Upper lobe of left lung (tissue), 6 donors: ENCODE measurements at regions not wholly inside any gene's neighbourhood (a gene's known extent, or its start where the extent isn't known, plus 50 kb on each side); places are given as distances from the start of the nearest gene placed in this dataset.

Source experiments
- ATAC-seq, 2 donors: fragments of 200-7000 bp; cut with Tn5 transposase; one replicate each; pipeline ENCODE4 v1.9.1; 2022; ENCODE audit warnings: mild to moderate bottlenecking in 2 of 2, moderate library complexity in 2 of 2; ENCODE audit not compliant: low FRiP score in 2 of 2
- DNase-seq, 2 donors: peaks; one replicate each; pipeline ENCODE4 v3.0.0-alpha.2; 2019 to 2020
- H3K27ac ChIP-seq, 4 donors: fragments of 200-600 bp; sonication (generic); one replicate each; pipeline ENCODE4 v1.5.1; 2016 to 2019
- H3K27me3 ChIP-seq, 4 donors: fragments of 200-600 bp; sonication (generic); one replicate each; pipeline ENCODE4 v1.5.1; 2017 to 2019
- H3K36me3 ChIP-seq, 4 donors: fragments of 200-600 bp; sonication (generic); one replicate each; pipeline ENCODE4 v1.5.1; 2016 to 2019
- H3K4me1 ChIP-seq, 4 donors: fragments of 200-600 bp; sonication (generic); one replicate each; pipeline ENCODE4 v1.5.1; 2018 to 2019
- H3K4me3 ChIP-seq, 4 donors: fragments of 200-600 bp; sonication (generic); one replicate each; pipeline ENCODE4 v1.5.1; 2017 to 2019; ENCODE audit warnings: mild to moderate bottlenecking in 2 of 4, moderate library complexity in 1 of 4
- H3K9me3 ChIP-seq, 4 donors: fragments of 200-600 bp; sonication (generic); one replicate each; pipeline ENCODE4 v1.5.1; 2018 to 2019
- CTCF ChIP-seq, 6 experiments: fragments of 450-650 bp in 4 of 6; fragments of 200-600 bp in 2 of 6; sonication (generic) in 2 of 6; IDR thresholded peaks; one replicate each; pipeline ENCODE4 v1.5.1; 2016 to 2019; ENCODE audit warnings: antibody characterized with exemption in 6 of 6
- EP300 ChIP-seq, 4 donors: sonication (generic); formaldehyde crosslinking; IDR thresholded peaks; one replicate each; pipeline ENCODE4 v1.5.1; 2017; ENCODE audit warnings: antibody characterized with exemption in 4 of 4, control low read depth in 2 of 4
- POLR2A ChIP-seq, 4 donors: fragments of 450-650 bp; IDR thresholded peaks; one replicate each; pipeline ENCODE4 v1.5.1; 2016 to 2017; ENCODE audit warnings: antibody characterized with exemption in 4 of 4, mild to moderate bottlenecking in 2 of 4
- POLR2AphosphoS5 ChIP-seq, 2 donors: sonication (generic); formaldehyde crosslinking; IDR thresholded peaks; one replicate each; pipeline ENCODE4 v1.5.1; 2017; ENCODE audit warnings: antibody characterized with exemption in 2 of 2
- WGBS, 2 donors: methylation state at CpG; one replicate each; pipeline ENCODE4 v1.1.5; 2017 to 2018; 5-methylcytosine and 5-hydroxymethylcytosine counted together
- donor health status: DM: no; HTN: no; CAD: no; lungs with moderate emphysema.
- donor health status: DM: no; HTN: yes; CAD: no; lungs with severe emphysema.

GRCh38 chr1:222911866-222912265 is 97.0 kb downstream of the DISP1 start:
- peaks cover 0 to 22% (median 7%) of the 10 kb centered on the region in 4 donors for H3K4me1 ChIP-seq
- H3K4me3 ChIP-seq = no peak overlapping the region
- H3K9me3 ChIP-seq = peaks cover 0 to 2% (median 1%) of the 10 kb centered on the region in 4 donors
- no peaks in the 10 kb centered on the region for H3K27me3 ChIP-seq
- no peak for DNase-seq
- ATAC-seq = no peak
- H3K36me3 ChIP-seq = no peaks in the 10 kb centered on the region
- H3K27ac ChIP-seq = no peak overlapping the region
- TF ChIP-seq EP300 (IDR thresholded peaks at IDR 0.05) = no peak
- WGBS, 2 donors = 71 to 85% methylated on average over 1 of the region's 1 CpG

- peaks cover 0 to 22% (median 7%) of the 10 kb centered on the region in 4 donors for H3K4me1 ChIP-seq
- H3K27ac ChIP-seq = no peak overlapping the region
- no peak for TF ChIP-seq CTCF (IDR thresholded peaks at IDR 0.05)
- peaks cover 0 to 9% (median 7%) of the 10 kb centered on the region in 4 donors for H3K9me3 ChIP-seq
- DNase-seq (no peak), ATAC-seq (peak in 1 of 2 donors; percentile 68)
- no peak overlapping the region for H3K4me3 ChIP-seq
- no peaks in the 10 kb centered on the region for H3K36me3 ChIP-seq
- no peaks in the 10 kb centered on the region for H3K27me3 ChIP-seq
These were observed 97.9 kb downstream of the DISP1 start for GRCh38 chr1:222912730-222913129.

- peak; percentile 67 to 91 for ATAC-seq
- DNase-seq = no peak
- Histone ChIP-seq H3K27ac (no peak overlapping the region), H3K9me3 (peaks cover 0 to 9% (median 7%) of the 10 kb centered on the region in 4 donors), H3K27me3 (no peaks in the 10 kb centered on the region), H3K36me3 (no peaks in the 10 kb centered on the region), H3K4me1 (peaks cover 0 to 14% (median 2%) of the 10 kb centered on the region in 4 donors), H3K4me3 (no peak overlapping the region)
- WGBS, 2 donors = 84 to 86% methylated on average over 2 of the region's 2 CpGs
- no peak for TF ChIP-seq POLR2AphosphoS5 (IDR thresholded peaks at IDR 0.05)
- TF ChIP-seq POLR2A (IDR thresholded peaks at IDR 0.05) = no peak
- TF ChIP-seq CTCF (IDR thresholded peaks at IDR 0.05) = no peak
- no peak for TF ChIP-seq EP300 (IDR thresholded peaks at IDR 0.05)
These were observed 100.2 kb downstream of the DISP1 start for GRCh38 chr1:222914861-222915632.

- no peak for DNase-seq
- no peak overlapping the region for H3K27ac ChIP-seq
- H3K27me3 ChIP-seq = no peaks in the 10 kb centered on the region
- H3K36me3 ChIP-seq = no peaks in the 10 kb centered on the region
- peaks cover 0 to 13% (median 2%) of the 10 kb centered on the region in 4 donors for H3K4me1 ChIP-seq
- no peak for TF ChIP-seq POLR2AphosphoS5 (IDR thresholded peaks at IDR 0.05)
- TF ChIP-seq POLR2A (IDR thresholded peaks at IDR 0.05) = no peak
- no peak for TF ChIP-seq EP300 (IDR thresholded peaks at IDR 0.05)
- TF ChIP-seq CTCF (IDR thresholded peaks at IDR 0.05) = no peak
- no peak overlapping the region for H3K4me3 ChIP-seq
- H3K9me3 ChIP-seq = peaks cover 0 to 9% (median 7%) of the 10 kb centered on the region in 4 donors
- ATAC-seq = no peak
- WGBS, 2 donors = 65 to 88% methylated on average over 3 of the region's 3 CpGs
These were observed 101.3 kb downstream of the DISP1 start for GRCh38 chr1:222916100-222916499.

- ATAC-seq = no peak
- H3K9me3 ChIP-seq = peaks cover 0 to 9% (median 7%) of the 10 kb centered on the region in 4 donors
- peaks cover 0 to 21% (median 5%) of the 10 kb centered on the region in 4 donors for H3K4me1 ChIP-seq
- H3K4me3 ChIP-seq = no peak overlapping the region
- TF ChIP-seq CTCF (IDR thresholded peaks at IDR 0.05) (no peak), POLR2AphosphoS5 (IDR thresholded peaks at IDR 0.05) (no peak), EP300 (IDR thresholded peaks at IDR 0.05) (no peak), POLR2A (IDR thresholded peaks at IDR 0.05) (no peak)
- H3K27me3 ChIP-seq = no peaks in the 10 kb centered on the region
- no peak overlapping the region for H3K27ac ChIP-seq
- WGBS, 2 donors = 77 to 78% methylated on average over 14 of the region's 14 CpGs
- no peaks in the 10 kb centered on the region for H3K36me3 ChIP-seq
- no peak for DNase-seq
These were observed 104.1 kb downstream of the DISP1 start for GRCh38 chr1:222918801-222919477.
